ENCODE measurements at regions not wholly inside any gene's neighbourhood (a gene's known extent, or its start where the extent isn't known, plus 50 kb on each side); places are given as distances from the start of the nearest gene placed in this dataset.
"Not testable (repeated sequence)": the region's sequence is repeated elsewhere in the genome, so short reads cannot be mapped to it uniquely, and the experiment has no call there.

GRCh38 chr7:131058561-131059288, 269.0 kb upstream of the MKLN1 start:
- not testable (repeated sequence) for DNase-seq

GRCh38 chr7:131059401-131059800, 268.3 kb upstream of the MKLN1 start:
- not testable (repeated sequence) for DNase-seq

- no peak for DNase-seq
These were observed 266.5 kb upstream of the MKLN1 start for GRCh38 chr7:131061158-131061557.

DNA sequence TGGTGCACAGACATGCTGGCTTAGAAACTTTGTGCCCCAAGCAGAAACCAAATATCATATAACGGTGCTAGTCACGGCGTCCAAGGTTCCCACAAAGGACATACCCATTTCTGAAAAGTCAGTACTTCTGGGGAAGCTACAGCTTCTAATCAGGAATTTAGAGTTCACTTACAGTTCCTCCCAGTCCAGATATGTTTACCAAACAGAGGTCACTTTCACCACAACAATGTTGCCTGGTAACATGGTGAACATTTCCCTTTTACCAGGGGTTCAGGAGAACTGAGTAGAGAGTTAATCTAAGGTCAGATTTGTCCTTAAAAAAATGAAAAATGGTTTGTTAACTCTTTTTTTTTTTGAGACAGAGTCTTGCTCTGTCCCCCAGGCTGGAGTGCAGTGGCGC, 265.9 kb upstream of the MKLN1 start:
- no peak for DNase-seq

GRCh38 chr7:131066635-131067034, 261.0 kb upstream of the MKLN1 start:
- DNase-seq = no peak

- peak in 1 of 2 experiments; percentile 2 for DNase-seq
These were observed 260.5 kb upstream of the MKLN1 start for GRCh38 chr7:131067220-131067619.

GRCh38 chr7:131068604-131069021, 259.1 kb upstream of the MKLN1 start:
- DNase-seq = no peak

- peak; percentile 6 to 65 for DNase-seq
These were observed 255.7 kb upstream of the MKLN1 start for GRCh38 chr7:131071786-131072504.

DNA sequence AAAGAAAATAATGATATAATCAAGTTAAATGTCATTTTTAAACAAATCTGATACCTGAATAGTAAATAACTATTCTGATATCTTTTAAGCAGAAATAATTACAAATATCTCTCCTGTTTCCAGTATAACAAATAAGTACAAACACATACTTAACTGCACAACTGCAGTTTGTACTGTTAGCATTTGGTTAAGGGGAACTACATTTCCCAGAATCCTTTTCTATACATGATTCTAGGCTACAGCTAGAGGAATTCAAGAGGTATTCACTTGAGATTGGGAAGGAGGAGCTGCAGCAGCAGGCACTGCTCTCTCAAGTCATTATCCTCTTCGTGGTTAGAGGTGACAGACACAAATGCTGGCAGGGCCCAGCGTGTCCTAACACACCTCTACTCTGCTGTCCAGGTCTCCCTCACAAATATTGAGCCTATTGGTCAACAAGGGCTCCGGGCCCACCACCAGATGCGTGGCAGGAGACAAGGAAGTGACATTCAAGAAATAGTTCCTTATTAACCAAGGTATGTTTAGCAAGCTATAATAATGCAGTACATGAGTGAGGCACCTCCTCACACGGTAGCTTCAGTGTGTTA, 255.1 kb upstream of the MKLN1 start:
- DNase-seq = no peak

DNA sequence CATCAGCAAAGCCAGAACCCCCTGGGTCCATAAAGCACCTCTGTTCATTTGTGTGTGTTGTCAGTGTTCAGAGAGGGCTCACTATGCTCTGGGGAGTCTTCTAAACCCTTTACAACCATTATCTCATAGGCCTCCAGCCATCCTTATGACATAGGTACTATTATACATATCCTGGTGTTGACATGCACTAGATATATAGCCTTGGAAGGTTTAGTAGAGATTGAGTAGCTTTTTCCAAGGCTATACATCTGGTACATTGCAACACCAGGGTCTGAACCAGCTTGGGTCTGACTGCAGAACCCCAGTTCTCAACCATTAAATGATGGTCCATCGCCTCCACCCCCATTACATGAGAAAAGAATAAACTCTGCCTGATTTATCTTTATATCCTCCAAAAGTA, 253.6 kb upstream of the MKLN1 start:
- no peak for DNase-seq

- DNase-seq = no peak
These were observed 253.1 kb upstream of the MKLN1 start for GRCh38 chr7:131074585-131074984.

GRCh38 chr7:131075406-131075805, 252.3 kb upstream of the MKLN1 start:
- DNase-seq = no peak

DNA sequence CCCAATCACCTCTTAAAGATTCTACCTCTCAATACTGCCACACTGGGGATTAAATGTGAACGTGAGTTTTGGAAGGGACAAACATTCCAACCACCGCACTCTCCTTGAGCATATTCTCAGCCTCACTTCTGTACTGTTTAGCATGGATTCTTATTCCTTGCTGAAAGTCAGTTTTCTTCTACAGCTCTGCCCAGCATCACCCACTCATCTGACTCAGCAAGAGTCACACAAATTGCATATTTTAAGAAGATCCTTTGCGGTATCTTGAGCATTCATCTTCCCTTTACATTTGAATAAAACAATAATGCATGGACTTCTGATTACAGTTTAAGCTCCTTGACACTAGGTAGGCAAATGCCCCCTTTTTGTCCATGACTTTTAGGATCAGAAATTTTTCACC, 251.6 kb upstream of the MKLN1 start:
- no peak for DNase-seq

GRCh38 chr7:131076711-131077181, 250.9 kb upstream of the MKLN1 start:
- no peak for DNase-seq

DNA sequence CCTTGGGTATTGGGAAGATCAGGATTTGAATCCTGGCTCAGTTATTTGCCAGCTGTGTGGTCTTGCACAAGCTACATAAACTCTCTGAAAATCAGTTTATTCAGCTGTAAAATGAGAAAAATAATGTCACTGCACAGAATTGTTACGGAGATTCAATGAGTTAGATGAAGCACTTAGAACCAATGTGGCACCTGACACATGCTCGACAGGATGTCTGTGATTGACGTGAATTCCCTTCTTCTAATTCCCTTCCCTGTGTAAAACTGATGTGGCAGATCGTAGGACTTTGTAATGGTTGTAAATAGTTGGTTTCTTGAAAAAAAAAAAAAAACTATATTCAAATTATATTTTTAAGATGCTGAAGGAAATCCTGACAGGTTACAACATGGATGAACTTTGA, 249.9 kb upstream of the MKLN1 start:
- no peak for DNase-seq

GRCh38 chr7:131080754-131081153, 246.9 kb upstream of the MKLN1 start:
- no peak for DNase-seq

GRCh38 chr7:131081308-131081707, 246.4 kb upstream of the MKLN1 start:
- DNase-seq = no peak

GRCh38 chr7:131083781-131084180, 243.9 kb upstream of the MKLN1 start:
- DNase-seq = no peak

GRCh38 chr7:131084336-131084735, 243.3 kb upstream of the MKLN1 start:
- DNase-seq = not testable (repeated sequence)

GRCh38 chr7:131087756-131088658, 239.7 kb upstream of the MKLN1 start:
- DNase-seq = no peak

DNA sequence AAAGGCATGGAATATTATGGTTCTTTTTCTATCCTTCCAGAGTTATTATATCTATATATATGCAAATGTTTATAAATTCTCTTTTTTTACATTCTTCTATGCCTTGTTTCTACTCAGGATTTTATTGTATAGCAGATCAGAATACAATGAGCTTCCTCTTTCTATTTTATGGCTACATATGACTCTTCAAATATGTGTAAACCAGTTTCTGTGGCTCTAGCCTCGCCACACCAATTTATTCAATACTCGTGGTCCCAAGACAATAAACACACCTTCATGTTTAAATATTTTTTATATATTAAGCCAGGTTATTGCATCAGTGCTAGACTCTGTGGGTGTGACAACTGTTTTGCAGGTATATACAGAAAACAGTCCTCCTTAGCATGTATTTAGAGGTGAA, 237.5 kb upstream of the MKLN1 start:
- DNase-seq = no peak

DNA sequence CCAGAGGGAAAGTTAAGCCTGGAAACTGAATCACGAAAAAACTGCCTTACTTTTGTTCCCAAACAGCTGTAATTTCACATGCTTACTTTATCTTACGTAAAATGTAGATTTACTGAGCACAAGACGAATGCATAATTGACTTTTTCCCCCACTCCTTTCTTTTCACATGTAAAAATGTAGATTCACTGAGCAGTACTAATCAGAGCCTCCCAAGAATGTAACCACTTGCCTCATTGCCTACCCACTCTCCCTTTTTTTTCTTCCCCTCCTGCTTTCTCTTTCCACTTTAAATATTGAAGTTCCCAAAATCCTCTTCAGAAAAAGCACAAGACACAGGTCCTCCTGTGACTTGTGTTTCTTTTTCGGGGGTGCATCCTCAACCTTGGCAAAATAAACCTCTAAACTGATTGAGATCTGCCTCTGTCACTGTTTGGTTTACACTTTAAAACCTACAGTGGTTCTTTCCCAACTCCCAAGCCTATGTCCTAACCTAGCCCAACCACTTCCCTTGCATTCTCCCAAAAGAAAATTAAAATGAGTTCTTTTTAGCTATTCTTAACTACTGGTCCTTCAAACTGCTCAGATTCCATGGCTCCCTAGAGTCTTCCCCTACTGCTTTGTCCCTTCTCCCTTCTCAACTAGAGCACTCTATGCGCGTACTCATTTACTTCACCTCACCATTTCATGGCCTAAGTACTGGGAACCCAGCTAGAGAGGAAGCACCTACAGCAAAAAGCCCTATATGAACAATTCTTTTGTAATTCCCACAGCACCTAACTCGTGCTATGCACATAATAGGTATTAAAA, 236.6 kb upstream of the MKLN1 start:
- DNase-seq = no peak
